Mesenteric fat pad (tissue), 1 donor: ENCODE measurements at regions not wholly inside any gene's neighbourhood (a gene's known extent, or its start where the extent isn't known, plus 50 kb on each side); places are given as distances from the start of the nearest gene placed in this dataset.
"Not testable (repeated sequence)": the region's sequence is repeated elsewhere in the genome, so short reads cannot be mapped to it uniquely, and the experiment has no call there.

Source experiments
- DNase-seq: peaks from one replicate; pipeline ENCODE4 v3.0.0-alpha.2; 2020; ENCODE audit warnings: low spot score
- donor health status: DM: yes; HTN: yes; CAD: no.

DNA sequence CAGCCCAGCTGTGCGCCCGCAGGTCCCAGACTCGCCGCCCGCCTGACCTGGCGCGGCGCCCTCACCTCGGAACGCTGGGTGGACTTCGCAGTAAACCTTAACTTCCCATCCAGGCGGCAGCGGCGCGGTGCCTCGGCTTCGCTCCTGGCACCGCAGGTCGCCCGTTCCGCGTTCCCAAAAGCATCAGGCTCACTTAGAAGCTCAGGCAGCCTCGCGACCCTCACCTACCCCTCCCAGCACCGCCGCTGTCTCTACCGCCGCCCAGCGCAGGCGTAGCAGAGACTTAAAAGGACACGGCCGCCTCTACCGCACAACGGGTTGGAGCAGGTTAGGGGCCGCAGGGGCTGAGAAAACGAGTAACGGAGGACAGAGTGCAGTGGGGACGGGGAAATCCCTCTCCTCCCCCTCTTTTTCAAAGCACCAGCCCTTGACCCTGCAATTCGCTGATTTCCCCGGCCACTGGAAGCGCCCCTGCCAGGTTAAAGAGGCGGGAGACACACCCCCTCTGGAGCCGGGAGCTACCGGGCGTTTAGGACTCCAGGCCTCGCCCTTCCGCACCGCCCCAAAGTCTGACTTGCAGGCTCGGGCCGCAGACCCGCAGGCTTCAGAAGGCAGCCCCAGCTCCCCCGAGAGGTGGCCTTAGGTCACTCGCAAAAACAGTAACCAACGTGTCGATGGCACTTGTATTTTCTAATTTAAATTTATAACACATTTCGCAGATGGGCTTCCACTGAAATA lies 328.5 kb downstream of the FAM72C start:
- DNase-seq: no peak

DNA sequence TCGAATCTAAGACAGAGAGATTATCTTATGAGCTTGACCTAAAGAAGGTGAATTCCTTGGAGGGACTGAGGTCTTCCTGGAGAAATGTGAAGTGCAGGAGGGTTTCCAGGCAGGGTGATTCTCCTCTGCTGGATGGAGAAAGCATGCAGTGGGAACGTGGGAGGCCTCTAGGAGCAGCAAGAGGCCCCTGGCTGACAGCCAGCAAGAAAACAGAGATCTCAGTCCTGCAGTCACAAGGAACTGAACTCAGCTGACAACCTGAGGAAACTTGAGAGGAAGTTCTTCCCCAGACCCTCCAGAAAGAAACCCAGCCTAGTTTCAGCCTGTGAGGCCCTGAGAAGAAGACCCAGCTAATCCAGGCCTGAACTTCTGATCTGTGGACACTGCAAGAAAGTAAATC lies 345.9 kb downstream of the FAM72C start:
- DNase-seq: no peak

DNA sequence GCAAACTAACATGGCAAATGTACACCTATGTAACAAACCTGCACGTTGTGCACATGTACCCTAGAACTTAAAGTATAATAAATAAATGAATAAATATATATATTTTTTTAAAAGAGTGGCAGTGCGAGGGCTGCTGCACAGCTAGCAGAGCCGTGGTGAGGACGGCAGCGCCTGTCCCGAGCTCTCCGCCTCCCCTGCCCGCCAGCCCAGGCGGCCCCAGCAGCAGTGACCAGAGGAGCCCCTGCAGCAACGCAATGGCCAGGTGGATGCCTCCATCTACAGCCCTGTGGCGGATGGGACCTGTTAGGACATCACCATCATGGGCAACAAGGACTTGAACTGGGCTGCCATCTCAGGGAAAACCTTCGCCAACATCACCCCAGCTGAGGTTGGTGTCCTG lies 351.9 kb downstream of the FAM72C start:
- DNase-seq: no peak

DNA sequence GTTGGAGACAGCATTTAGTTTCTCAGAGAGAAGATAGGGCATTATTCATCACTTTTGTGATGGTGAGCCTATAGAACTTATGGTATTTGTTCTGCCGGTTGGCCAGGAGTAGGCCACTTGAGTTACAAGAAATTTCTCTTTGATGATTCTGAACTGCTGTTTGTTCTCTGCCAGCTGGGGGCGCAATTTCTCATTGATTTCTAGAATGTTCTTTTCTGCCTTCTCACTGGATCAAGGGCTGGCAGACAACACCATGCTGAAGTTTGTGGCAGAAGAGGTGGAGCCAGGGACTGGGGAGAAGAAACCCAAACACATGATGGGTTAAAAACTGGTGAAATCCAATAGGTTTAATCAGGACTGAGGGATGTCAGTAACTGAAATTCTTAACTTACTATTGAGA lies 360.6 kb downstream of the FAM72C start:
- no peak for DNase-seq

DNA sequence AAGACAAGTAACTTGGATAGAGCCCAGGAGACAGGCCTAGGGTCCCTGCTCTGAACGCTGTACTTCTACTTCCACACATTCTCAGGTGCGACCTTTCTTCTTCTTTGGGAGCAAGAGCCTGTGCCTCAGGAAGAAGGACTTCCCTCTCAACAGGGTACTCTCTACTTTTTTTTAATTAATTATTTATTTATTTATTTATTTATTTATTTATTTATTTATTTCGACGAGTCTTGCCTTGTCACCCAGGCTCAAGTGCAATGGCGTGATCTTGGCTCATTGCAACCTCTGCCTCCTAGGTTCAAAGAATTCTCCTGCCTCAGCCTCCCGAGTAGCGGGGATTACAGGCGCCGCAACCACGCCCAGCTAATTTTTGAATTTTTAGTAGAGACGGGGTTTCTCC lies 361.6 kb downstream of the FAM72C start:
- DNase-seq: no peak

DNA sequence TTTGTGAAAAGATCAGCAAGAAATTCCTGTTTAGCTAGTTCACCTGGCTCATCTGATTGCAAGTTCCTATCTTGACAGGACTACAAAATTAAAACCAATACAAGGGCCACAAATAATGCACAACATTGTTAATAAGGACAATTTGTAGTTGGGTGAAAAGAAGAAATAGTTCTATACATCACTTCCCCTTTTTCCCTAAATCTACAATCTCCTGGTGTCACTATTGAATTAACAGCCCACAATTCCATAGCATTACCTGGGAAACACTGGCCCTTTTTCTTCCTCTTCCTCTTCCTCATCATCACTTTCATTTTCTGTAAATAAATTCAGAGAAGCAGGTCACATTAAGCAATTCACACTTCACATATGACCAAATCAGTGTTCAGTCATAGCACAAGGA lies 366.9 kb downstream of the FAM72C start:
- no peak for DNase-seq

DNA sequence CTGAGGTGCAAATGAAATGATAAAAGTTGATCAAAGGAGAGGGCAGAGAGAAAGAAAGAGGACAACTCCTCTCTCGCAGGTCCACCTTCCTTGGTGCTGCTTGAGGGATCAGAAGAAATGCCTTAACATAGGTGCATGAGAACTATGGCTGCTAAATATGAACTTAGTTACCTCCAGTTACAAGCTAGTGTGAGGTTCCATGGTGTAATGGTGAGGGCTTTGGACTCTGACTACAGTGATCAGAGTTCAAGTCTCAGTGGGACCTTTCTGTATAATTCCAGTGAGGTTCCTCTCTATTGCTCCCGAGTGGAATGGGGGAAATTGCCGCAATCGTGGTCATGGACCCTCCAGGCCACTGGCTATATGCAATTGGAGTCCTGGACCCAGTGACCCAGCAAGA lies 387.3 kb downstream of the FAM72C start:
- DNase-seq: no peak

DNA sequence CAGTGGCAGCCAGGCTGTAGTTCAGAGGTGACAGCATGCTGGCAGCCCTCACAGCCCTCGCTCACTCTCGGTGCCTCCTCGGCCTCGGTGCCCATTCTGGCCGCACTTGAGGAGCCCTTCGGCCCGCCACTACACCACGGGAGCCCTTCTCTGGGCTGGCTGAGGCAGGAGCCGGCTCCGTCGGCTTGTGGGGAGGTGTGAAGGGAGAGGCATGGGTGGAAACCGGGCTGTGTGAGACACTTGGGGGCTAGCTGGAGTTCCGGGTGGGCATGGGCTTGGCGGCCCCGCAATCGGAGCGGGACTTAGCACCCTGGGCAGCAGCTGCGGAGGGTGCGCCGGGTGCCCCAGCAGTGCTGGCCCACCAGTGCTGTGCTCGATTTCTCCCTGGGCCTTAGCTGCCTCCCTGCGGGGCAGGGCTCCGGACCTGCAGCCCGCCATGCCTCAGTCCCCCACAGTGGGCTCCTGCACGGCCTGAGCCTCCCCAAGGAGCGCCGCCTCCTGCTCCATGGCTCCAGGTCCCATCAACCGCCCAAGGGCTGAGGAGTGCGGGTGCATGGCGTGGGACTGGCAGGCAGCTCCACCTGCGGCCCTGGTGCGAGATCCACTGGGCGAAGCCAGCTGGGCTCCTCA lies 396.8 kb downstream of the FAM72C start:
- DNase-seq: no peak

DNA sequence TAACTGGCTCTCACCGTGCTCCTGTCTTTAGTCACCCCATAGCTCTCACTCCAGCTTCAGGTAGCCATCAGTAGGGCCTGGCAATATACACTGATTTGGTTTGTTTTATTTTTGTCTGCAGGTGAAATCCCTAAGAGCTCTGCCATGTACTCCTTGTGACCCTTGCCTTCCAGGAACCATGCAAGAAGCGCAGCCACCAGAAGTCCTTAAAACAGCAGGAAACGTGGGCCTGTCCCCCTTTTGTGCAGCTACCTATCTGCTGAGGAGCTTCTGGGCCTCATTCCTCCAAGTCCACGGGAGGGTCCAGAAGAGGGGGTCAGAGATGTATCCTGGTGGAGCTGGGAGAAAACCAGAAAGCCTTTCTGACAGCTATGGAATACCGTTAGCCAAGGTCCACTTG lies 399.1 kb downstream of the FAM72C start:
- not testable (repeated sequence) for DNase-seq

DNA sequence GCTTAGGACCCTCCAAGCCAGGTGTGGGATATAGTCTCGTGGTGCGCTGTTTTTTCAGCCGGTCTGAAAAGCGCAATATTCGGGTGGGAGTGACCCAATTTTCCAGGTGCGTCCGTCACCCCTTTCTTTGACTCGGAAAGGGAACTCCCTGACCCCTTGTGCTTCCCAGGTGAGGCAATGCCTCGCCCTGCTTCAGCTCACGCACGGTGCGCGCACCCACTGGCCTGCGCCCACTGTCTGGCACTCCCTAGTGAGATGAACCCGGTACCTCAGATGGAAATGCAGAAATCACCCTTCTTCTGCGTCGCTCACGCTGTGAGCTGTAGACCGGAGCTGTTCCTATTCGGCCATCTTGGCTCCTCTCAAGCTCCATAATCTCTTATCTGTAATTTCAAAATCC lies 408.0 kb downstream of the FAM72C start:
- DNase-seq: not testable (repeated sequence)

DNA sequence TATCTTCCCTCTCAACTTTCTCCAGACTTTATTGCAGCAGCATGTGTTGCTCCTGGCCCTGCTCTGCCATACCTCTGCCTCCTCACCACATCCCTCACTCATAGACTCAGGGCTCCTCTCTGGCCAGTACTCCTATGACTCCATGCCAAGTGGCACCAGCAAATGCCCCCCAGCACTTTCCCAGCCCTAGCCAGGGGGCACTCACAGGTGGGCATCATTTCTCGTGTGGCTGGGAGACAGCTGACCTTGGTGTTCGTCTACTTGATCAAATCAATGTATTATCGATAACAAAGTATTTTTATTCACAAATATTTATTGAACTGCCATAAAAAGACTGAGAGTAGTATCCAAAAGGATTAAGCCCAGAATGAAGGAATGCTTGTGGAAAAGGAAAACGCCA lies 418.2 kb downstream of the FAM72C start:
- DNase-seq: no peak

DNA sequence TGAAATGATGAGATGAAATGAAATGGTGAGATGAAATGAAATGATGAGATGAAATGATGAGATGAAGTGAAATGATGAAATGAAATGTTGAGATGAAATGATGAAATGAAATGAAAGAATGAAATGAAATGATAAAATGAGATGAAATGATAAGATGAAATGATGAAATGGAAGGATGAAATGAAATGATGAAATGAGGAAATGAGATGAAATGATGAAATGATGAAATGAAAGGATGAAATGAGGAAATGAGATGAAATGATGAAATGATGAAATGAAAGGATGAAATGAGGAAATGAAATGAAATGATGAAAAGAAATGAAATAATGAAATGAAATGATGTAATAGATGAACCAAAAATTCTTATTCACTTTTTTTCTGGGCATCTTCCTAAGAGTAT lies 467.1 kb downstream of the FAM72C start:
- not testable (repeated sequence) for DNase-seq

DNA sequence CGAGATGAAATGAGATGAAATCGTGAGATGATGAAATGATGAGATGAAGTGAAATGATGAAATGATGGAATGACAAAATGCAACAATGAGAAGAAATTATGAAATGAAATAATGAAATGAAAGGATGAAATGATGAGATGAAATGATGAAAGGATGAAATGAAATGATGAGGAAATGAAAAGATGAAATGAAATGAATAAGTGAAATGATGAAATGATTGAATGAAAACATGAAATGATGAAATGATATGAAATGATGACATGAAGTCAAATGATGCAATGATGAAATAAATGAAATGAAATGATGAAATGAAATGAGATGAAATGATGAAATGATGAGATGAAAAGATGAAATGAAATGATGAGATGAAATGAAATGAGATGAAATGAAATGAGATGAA lies 467.7 kb downstream of the FAM72C start:
- DNase-seq: not testable (repeated sequence)

DNA sequence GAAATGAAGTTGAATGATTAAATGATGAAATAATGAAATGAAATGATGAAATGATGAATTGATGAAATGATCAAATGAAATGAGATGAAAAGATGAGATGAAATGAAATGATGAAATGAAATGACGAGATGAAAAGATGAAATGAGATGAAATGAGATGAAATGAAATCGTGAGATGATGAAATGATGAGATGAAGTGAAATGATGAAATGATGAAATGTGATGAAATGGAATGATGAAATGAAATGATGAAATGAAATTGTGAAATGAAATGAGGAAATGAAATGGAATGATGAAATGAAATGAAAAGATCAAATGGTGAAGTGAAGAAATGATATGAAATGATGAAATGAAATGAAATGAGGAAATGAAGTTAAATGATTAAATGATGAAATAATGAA lies 468.7 kb downstream of the FAM72C start:
- not testable (repeated sequence) for DNase-seq

DNA sequence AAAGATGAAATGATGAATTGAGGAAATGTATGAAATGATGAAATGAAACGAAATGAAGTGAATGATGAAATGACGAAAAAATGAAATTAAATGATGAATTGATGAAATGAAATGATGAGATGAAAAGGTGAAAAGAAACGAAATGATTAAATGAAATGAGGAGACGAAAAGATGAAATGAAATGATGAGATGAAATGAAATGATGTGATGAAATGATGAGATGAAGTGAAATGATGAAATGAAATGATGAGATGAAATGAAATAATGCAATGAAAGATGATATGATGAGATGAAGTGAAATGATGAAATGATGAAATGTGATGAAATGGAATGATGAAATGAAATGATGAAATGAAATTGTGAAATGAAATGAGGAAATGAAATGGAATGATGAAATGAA lies 469.7 kb downstream of the FAM72C start:
- DNase-seq: not testable (repeated sequence)

DNA sequence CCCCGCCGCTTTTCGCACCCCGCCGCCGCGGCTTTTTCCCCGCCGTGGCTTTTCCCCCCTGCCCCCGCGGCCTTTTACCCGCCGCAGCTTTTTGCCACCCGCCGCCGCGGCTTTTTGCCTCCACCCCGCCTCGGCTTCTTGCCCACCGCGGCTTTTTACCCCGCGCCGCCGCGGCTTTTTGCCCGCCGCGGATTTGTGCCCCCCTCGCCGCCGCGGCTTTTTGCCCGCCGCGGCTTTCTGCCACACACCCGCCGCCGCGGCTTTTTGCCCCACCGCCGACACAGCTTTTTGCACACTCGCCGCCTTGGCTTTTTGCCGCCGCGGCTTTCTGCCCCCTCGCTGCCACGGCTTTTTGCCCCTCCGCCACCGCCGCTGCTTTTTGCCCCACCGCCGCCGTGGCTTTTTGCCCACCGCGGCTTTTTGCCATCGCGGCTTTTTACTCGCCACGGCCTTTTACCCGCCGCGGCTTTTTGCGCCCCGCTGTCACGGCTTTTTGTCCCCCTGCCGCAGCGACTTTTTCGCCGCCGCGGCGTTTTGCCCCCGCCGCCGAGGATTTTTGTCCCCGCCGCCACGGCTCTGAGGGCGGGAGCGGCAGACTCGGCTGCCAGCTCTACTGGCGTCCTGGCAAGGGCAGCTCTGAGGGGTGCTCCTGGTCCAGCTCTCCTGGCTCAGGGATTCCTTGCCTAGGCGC lies 473.6 kb downstream of the FAM72C start:
- DNase-seq: not testable (repeated sequence)

DNA sequence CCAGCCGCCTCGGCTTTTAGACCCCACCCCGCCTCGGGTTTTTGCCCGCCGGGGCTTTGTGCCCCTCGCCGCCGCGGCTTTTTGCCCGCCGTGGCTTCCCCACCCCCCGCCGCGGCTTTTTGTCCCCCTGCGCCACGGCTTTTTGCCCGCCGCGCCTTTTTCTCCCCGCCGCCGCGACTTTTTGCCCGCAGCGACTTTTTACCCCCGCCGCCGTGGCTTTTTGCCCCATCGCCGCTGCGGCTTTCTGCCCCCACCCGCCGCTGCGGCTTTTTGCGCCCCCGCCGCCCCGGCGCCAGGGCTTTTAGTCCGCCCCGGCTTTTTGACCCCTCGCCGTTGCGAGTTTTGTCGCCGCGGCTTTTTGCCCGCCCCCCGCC lies 474.4 kb downstream of the FAM72C start:
- no peak for DNase-seq

DNA sequence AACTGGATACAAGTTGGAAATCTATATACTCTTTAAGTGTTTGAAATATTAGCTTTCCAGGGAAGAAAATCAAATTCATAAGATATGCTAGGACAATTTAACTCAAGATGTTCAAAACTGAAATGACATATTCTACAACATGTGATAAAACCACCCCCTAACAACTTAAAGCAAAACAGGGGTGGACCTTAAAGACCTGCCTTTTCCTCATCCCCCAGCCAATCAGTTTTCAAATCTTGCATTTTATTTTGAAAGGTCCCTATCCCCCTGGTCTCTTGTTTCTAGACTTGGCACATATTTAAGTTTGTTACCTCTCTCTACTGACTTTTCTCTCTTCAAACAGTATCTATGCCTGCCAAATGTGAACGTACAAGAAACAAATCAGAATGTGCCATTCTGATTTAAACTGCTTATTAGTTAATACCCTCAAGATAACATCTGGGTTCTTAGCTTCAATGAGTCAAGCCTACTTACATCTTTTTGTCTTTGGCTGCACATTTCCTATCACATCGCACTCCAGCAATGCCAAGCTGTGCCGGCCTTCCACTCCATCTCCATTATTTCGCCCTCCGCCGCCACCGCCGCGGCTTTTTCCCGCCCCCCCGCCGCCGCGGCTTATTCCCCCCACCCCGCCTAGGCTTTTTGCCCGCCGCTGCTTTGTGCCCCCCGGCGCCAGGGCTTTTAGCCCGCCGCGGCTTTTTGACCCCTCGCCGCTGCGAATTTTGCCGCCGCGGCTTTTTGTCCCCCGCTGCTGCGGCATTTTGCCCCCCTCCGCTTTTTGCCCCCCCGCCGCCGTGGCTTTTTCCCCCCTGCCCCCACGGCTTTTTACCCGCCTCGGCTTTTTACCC lies 475.0 kb downstream of the FAM72C start:
- DNase-seq: not testable (repeated sequence)
